ENCODE measurements at regions not wholly inside any gene's neighbourhood (a gene's known extent, or its start where the extent isn't known, plus 50 kb on each side); places are given as distances from the start of the nearest gene placed in this dataset.

DNA sequence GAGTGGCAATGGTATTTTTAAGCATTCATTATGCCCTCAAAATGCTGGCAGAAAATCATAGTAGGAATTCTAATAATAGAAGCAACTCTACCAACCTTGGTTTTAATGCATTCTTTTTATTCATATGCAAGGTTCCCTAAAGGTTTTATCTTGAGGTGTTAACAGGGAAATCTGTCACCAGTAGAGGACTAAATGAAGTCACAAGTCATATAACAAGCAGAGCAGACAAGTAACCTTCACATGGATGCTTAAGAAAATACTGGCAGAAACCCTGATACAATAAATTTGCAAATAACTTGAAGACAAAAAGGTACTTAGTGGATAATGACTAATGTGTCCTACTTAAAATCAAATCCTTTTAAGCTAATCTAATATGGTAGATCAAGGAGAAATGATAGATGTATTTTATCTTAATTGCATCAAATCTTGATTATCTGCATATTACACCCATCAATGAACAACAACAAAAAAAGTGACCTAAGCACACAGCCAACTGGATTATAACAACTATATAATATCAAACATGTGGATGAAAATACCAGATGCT lies 73.3 kb downstream of the RFC3 start:
- TF ChIP-seq, protein P1, sequence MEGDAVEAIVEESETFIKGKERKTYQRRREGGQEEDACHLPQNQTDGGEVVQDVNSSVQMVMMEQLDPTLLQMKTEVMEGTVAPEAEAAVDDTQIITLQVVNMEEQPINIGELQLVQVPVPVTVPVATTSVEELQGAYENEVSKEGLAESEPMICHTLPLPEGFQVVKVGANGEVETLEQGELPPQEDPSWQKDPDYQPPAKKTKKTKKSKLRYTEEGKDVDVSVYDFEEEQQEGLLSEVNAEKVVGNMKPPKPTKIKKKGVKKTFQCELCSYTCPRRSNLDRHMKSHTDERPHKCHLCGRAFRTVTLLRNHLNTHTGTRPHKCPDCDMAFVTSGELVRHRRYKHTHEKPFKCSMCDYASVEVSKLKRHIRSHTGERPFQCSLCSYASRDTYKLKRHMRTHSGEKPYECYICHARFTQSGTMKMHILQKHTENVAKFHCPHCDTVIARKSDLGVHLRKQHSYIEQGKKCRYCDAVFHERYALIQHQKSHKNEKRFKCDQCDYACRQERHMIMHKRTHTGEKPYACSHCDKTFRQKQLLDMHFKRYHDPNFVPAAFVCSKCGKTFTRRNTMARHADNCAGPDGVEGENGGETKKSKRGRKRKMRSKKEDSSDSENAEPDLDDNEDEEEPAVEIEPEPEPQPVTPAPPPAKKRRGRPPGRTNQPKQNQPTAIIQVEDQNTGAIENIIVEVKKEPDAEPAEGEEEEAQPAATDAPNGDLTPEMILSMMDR (IDR thresholded peaks at IDR 0.05; ENCODE audit: low read depth, low read length, missing control alignments) = no peak
- H3K4me3 ChIP-seq (replicated peaks; ENCODE audit: low read depth, low read length) = no peak overlapping the region
- DNase-seq (ENCODE audit: extremely low read depth, low read depth) = no peak

DNA sequence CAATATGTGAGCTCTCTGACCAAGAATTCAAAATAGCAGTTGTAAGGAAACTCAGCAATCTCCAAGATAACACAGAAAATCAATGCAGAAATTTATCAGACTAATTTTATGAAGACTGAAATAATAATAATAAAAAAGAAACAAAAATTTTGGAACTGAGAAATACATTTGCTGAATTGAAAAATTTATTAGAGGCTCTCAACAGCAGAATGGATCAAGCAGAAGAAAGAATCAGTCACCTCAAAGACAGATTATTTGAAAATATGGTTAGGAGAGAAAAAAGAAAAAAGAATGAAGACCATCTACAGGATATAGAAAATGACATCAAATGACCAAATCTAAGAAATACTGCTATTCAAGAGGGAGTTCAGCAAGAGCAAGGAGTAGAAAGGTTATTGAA lies 75.6 kb downstream of the RFC3 start:
- TF ChIP-seq, protein P1 (IDR thresholded peaks at IDR 0.05; ENCODE audit: low read depth, low read length, missing control alignments) = no peak
- no peak overlapping the region for H3K4me3 ChIP-seq (replicated peaks; ENCODE audit: low read depth, low read length)

DNA sequence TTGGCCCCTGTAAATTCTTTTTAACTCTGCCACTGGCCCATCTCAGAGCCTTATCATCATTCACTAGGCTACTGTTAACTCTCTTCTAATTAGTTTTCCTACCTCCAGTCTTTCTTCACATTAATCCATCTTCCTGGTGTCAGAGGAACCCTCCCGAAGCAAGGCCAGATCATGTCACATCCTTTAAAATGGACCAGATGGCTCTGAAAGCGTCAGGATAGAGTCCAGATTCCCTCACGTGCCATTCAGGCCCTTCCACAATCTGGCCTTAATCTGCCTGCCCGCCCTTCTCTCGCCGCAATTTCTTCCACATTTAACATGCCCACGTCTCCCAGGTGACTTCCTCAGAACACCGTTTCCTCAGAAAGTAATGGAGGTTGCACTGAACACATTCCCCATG lies 86.5 kb downstream of the RFC3 start:
- H3K4me3 ChIP-seq (replicated peaks; ENCODE audit: low read depth, low read length) = no peak overlapping the region
- TF ChIP-seq, protein P1 (IDR thresholded peaks at IDR 0.05; ENCODE audit: low read depth, low read length, missing control alignments) = no peak
- no peak for DNase-seq (ENCODE audit: extremely low read depth, low read depth)

More for the DNA sequence above, 75.6 kb downstream of the RFC3 start:
- no peak for DNase-seq (ENCODE audit: extremely low read depth, low read depth)

DNA sequence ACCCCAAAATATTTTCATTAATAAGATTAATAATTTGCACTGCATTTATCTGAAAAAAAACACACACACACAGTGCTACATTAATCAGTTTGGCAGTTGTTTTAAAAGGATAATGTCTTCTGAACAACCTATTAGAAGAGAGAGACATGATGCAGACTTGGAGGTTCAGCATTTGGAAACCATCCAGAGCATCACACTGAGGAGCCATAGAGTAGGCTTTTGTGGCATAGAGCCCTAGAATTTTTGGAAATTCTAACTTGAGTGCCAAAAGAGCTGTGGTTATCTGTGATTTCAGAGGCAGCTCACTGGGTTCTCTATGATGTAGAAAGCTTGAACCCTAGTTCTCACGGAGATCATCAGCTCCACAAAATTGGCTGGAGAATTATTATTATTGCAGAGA lies 90.2 kb downstream of the RFC3 start:
- TF ChIP-seq, protein P1 (IDR thresholded peaks at IDR 0.05; ENCODE audit: low read depth, low read length, missing control alignments) = no peak
- no peak overlapping the region for H3K4me3 ChIP-seq (replicated peaks; ENCODE audit: low read depth, low read length)
- no peak for DNase-seq (ENCODE audit: extremely low read depth, low read depth)

DNA sequence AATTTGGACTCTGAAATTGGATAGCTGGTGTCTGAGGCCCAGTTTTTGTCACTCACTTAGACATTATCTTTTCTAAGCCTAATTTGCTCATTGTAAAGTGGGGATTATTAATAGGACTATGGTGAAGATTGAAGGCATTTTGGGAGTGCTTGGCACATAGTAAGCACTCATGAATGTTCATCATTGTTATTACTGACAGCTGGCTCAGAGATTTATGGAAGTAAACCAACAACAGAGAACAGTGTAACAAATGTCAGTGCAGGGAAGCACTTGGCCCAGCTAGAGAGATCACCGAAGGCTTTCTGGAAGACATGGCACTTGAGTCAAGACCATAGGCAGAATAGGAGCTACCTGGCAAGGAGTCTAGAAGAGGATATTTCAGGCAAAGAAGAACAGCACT lies 92.3 kb downstream of the RFC3 start:
- no peak overlapping the region for H3K4me3 ChIP-seq (replicated peaks; ENCODE audit: low read depth, low read length)
- DNase-seq (ENCODE audit: extremely low read depth, low read depth) = no peak
- TF ChIP-seq, protein P1 (IDR thresholded peaks at IDR 0.05; ENCODE audit: low read depth, low read length, missing control alignments) = no peak

DNA sequence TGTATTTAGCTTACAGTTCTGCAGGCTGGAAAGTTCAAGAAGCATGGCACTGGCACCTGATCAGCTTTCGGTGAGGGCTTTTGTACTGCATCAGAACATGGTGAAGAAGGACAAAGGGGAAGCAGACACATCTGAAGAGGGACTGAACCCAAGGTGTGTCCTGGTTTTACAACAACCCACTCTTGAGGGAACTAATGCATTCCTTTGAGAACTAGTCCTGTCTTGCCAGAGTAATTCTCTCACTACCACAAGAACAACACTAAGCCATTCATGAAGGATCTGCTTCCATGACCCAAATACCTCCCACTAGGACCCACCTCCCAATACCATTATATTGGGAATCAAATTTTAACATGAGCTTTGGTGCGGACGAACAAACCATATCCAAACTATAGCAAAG lies 93.6 kb downstream of the RFC3 start:
- TF ChIP-seq, protein P1 (IDR thresholded peaks at IDR 0.05; ENCODE audit: low read depth, low read length, missing control alignments) = no peak

DNA sequence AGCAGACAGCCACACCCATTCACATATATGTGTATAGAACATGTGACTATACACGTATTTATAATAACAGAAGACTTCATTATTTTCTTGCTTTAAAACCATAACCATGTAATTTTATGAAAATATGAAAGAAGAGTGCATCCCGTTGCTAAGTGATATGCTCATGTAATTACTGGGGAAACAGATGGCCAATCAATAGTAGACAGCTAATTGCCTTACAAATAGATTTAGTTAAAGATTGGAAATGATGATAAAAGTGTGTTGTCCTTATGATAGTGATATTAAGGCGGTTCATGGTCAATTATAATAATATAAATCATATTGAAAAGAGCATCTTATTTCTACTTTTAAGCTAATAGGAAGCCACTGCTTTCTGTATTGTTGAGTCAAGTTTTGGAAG lies 95.9 kb downstream of the RFC3 start:
- TF ChIP-seq, protein P1 (IDR thresholded peaks at IDR 0.05; ENCODE audit: low read depth, low read length, missing control alignments) = no peak
- no peak for DNase-seq (ENCODE audit: extremely low read depth, low read depth)
- H3K4me3 ChIP-seq (replicated peaks; ENCODE audit: low read depth, low read length) = no peak overlapping the region

More for the DNA sequence above, 93.6 kb downstream of the RFC3 start:
- H3K4me3 ChIP-seq (replicated peaks; ENCODE audit: low read depth, low read length) = no peak overlapping the region
- DNase-seq (ENCODE audit: extremely low read depth, low read depth) = no peak
